Keratinocyte (primary cell): ENCODE measurements at regions not wholly inside any gene's neighbourhood (a gene's known extent, or its start where the extent isn't known, plus 50 kb on each side); places are given as distances from the start of the nearest gene placed in this dataset.

ENCODE experiments used
- DNase-seq: peaks from one replicate; pipeline ENCODE4 v3.0.0-alpha.2; 2011; ENCODE audit warnings: low read depth, missing footprints, low spot score
- FAIRE-seq: peaks from 2 replicates; lab custom pipeline; 2011; peaks lifted over from hg19 to GRCh38; lab: Jason Lieb, UNC
- H2AFZ ChIP-seq: 2 replicates; pipeline ENCODE4 v1.6.0; 2012; ENCODE audit warnings: low read length, control low read depth, inconsistent platforms; ENCODE audit not compliant: control insufficient read depth
- H3K27ac ChIP-seq: 2 replicates; pipeline ENCODE4 v1.5.1; 2011; ENCODE audit warnings: low read length; ENCODE audit not compliant: control insufficient read depth, insufficient read depth
- H3K27me3 ChIP-seq: 3 replicates; pipeline ENCODE4 v1.6.0; 2011; ENCODE audit warnings: low read length; ENCODE audit not compliant: control insufficient read depth, insufficient read depth; ENCODE audit errors: extremely low read depth
- H3K36me3 ChIP-seq, 2 experiments: 2 replicates in 1 of 2; 3 replicates in 1 of 2; pipeline ENCODE4 v1.5.1; 2011; ENCODE audit warnings: low read length in 2 of 2, mild to moderate bottlenecking in 1 of 2; ENCODE audit not compliant: control insufficient read depth in 2 of 2, insufficient read depth in 2 of 2; ENCODE audit errors: extremely low read depth in 1 of 2
- H3K4me1 ChIP-seq: 3 replicates; pipeline ENCODE4 v1.5.1; 2011; ENCODE audit warnings: low read length; ENCODE audit not compliant: control insufficient read depth, insufficient read depth; ENCODE audit errors: extremely low read depth
- H3K4me2 ChIP-seq: 3 replicates; pipeline ENCODE4 v1.6.0; 2011; ENCODE audit warnings: low read depth, low read length; ENCODE audit not compliant: control insufficient read depth, insufficient read depth; ENCODE audit errors: extremely low read depth
- H3K4me3 ChIP-seq, 3 experiments: fragments of 200-600 bp in 1 of 3; sonication (generic) in 1 of 3; 2 replicates in 2 of 3; 3 replicates in 1 of 3; pipeline ENCODE4 v1.5.1; 2011 to 2016; ENCODE audit warnings: low read length in 3 of 3, mild to moderate bottlenecking in 3 of 3, control low read depth in 2 of 3, inconsistent platforms in 1 of 3, low read depth in 1 of 3, mixed read lengths in 1 of 3, mixed run types in 1 of 3, moderate library complexity in 1 of 3; ENCODE audit not compliant: control insufficient read depth in 2 of 3, insufficient read depth in 2 of 3; ENCODE audit errors: extremely low read depth in 1 of 3
- H3K79me2 ChIP-seq: 2 replicates; pipeline ENCODE4 v1.6.0; 2012; ENCODE audit warnings: low read length; ENCODE audit not compliant: control insufficient read depth, insufficient read depth
- H3K9ac ChIP-seq: 3 replicates; pipeline ENCODE4 v1.6.0; 2011; ENCODE audit warnings: low read length; ENCODE audit not compliant: control insufficient read depth, insufficient read depth; ENCODE audit errors: extremely low read depth
- H3K9me1 ChIP-seq: 3 replicates; pipeline ENCODE4 v1.6.0; 2011; ENCODE audit warnings: low read length; ENCODE audit not compliant: control insufficient read depth, insufficient read depth; ENCODE audit errors: extremely low read depth
- H3K9me3 ChIP-seq: 2 replicates; pipeline ENCODE4 v1.5.1; 2012; ENCODE audit warnings: low read depth, low read length; ENCODE audit not compliant: control insufficient read depth
- H4K20me1 ChIP-seq: 3 replicates; pipeline ENCODE4 v1.6.0; 2011; ENCODE audit warnings: low read length; ENCODE audit not compliant: control insufficient read depth, insufficient read depth; ENCODE audit errors: extremely low read depth
- CTCF ChIP-seq, 3 experiments: IDR thresholded peaks in 1 of 3; conservative IDR thresholded peaks in 1 of 3; optimal IDR thresholded peaks in 1 of 3; 2 replicates in 2 of 3; 3 replicates in 1 of 3; pipeline versions ENCODE3 to v1.5.1; 2011; ENCODE audit warnings: low read length in 3 of 3, mild to moderate bottlenecking in 3 of 3, moderate library complexity in 2 of 3, control low read depth in 1 of 3, inconsistent platforms in 1 of 3; ENCODE audit not compliant: insufficient read depth in 2 of 3; ENCODE audit errors: extremely low read depth in 1 of 3
- EZH2 ChIP-seq: IDR thresholded peaks from one replicate; pipeline ENCODE4 v1.6.1; 2012; ENCODE audit warnings: inconsistent platforms, mild to moderate bottlenecking, low read length, moderate library complexity
- dilution Hi-C: fragments of 300-500 bp; cut with MboI; formaldehyde crosslinking; loops from one replicate; pipeline ENCODE4 v1.7.0; 2020; ENCODE audit warnings: low sequenced_read_pairs; ENCODE audit not compliant: extremely low pct_ligation_motif_present

GRCh38 chr16:50899951-50900350 lies 158.1 kb downstream of the CYLD start:
- no peaks in the 10 kb centered on the region for H3K4me1 ChIP-seq
- no peak for TF ChIP-seq EZH2
- TF ChIP-seq CTCF (optimal IDR thresholded peaks at IDR 0.05 in 1 of 3, IDR thresholded peaks at IDR 0.05 in 1 of 3, conservative IDR thresholded peaks at IDR 0.05 in 1 of 3; ENCODE audit: extremely low read depth in 1 of 3, insufficient read depth in 2 of 3, low read length in 3 of 3): no peak
- dilution Hi-C loops: no loop called here
- H3K4me3 ChIP-seq: no peak overlapping the region
- H3K36me3 ChIP-seq: no peaks in the 10 kb centered on the region
- H3K27ac ChIP-seq: no peak overlapping the region
- FAIRE-seq (no peak), DNase-seq (no peak)
- H3K79me2 ChIP-seq: no peaks in the 10 kb centered on the region
- no peak overlapping the region for H3K9ac ChIP-seq
- H3K27me3 ChIP-seq: no peaks in the 10 kb centered on the region
- H4K20me1 ChIP-seq: no peaks in the 10 kb centered on the region
- no peaks in the 10 kb centered on the region for H3K9me1 ChIP-seq
- H3K4me2 ChIP-seq: no peak overlapping the region
- H2AFZ ChIP-seq: no peak overlapping the region
- no peaks in the 10 kb centered on the region for H3K9me3 ChIP-seq

GRCh38 chr16:50889746-50890145 lies 147.9 kb downstream of the CYLD start:
- Histone ChIP-seq H3K9ac (no peak overlapping the region), H3K4me2 (no peak overlapping the region), H3K36me3 (no peaks in the 10 kb centered on the region), H3K4me3 (no peak overlapping the region), H3K9me3 (no peaks in the 10 kb centered on the region), H3K27me3 (no peaks in the 10 kb centered on the region), H3K27ac (no peak overlapping the region), H2AFZ (no peak overlapping the region), H3K79me2 (no peaks in the 10 kb centered on the region), H3K9me1 (no peaks in the 10 kb centered on the region), H3K4me1 (no peaks in the 10 kb centered on the region), H4K20me1 (no peaks in the 10 kb centered on the region)
- TF ChIP-seq EZH2: no peak
- no peak for TF ChIP-seq CTCF (optimal IDR thresholded peaks at IDR 0.05 in 1 of 3, IDR thresholded peaks at IDR 0.05 in 1 of 3, conservative IDR thresholded peaks at IDR 0.05 in 1 of 3; ENCODE audit: extremely low read depth in 1 of 3, insufficient read depth in 2 of 3, low read length in 3 of 3)
- dilution Hi-C loops: no loop called here
- FAIRE-seq: no peak
- no peak for DNase-seq
